ENCODE measurements at regions not wholly inside any gene's neighbourhood (a gene's known extent, or its start where the extent isn't known, plus 50 kb on each side); places are given as distances from the start of the nearest gene placed in this dataset.

DNA sequence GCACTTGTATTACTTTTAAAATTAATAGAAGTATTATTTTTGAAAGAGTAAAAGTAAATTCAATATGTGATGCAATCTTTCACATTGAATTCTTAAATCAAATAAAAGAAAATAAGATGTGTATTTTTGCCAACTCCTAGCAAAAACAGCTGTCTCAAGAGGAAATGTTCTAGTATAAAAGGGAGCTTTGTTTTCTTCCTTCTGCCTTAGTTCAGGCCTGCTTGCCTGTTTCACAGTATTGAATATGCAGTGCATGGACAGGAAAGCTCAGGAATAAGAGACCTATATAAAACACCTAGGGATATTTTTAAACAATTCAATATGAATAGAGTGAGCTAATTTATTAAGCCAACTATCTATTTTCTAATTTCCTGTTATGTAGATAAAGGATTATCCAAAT lies 294.8 kb upstream of the G2E3 start:
- TF ChIP-seq, protein P1, sequence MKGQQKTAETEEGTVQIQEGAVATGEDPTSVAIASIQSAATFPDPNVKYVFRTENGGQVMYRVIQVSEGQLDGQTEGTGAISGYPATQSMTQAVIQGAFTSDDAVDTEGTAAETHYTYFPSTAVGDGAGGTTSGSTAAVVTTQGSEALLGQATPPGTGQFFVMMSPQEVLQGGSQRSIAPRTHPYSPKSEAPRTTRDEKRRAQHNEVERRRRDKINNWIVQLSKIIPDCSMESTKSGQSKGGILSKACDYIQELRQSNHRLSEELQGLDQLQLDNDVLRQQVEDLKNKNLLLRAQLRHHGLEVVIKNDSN (IDR thresholded peaks at IDR 0.05), result no peak
- TF ChIP-seq EGR1 (IDR thresholded peaks at IDR 0.05) (no peak), CEBPB (IDR thresholded peaks at IDR 0.05) (no peak), EP300 (IDR thresholded peaks at IDR 0.05; ENCODE audit: borderline replicate concordance) (no peak), TAF1 (IDR thresholded peaks at IDR 0.05; ENCODE audit: low read depth) (no peak), YY1 (IDR thresholded peaks at IDR 0.05; ENCODE audit: low read depth) (no peak), RAD21 (IDR thresholded peaks at IDR 0.05; ENCODE audit: low read depth) (no peak), CREB1 (IDR thresholded peaks at IDR 0.05; ENCODE audit: low read depth) (no peak), TCF12 (IDR thresholded peaks at IDR 0.05; ENCODE audit: low read depth) (no peak), ZBTB7A (IDR thresholded peaks at IDR 0.05; ENCODE audit: low read depth) (no peak), NFIC (IDR thresholded peaks at IDR 0.05) (no peak), TEAD4 (IDR thresholded peaks at IDR 0.05) (no peak)
- TF ChIP-seq, protein P2, sequence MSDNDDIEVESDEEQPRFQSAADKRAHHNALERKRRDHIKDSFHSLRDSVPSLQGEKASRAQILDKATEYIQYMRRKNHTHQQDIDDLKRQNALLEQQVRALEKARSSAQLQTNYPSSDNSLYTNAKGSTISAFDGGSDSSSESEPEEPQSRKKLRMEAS (IDR thresholded peaks at IDR 0.05), result no peak
- TF ChIP-seq, protein P3, sequence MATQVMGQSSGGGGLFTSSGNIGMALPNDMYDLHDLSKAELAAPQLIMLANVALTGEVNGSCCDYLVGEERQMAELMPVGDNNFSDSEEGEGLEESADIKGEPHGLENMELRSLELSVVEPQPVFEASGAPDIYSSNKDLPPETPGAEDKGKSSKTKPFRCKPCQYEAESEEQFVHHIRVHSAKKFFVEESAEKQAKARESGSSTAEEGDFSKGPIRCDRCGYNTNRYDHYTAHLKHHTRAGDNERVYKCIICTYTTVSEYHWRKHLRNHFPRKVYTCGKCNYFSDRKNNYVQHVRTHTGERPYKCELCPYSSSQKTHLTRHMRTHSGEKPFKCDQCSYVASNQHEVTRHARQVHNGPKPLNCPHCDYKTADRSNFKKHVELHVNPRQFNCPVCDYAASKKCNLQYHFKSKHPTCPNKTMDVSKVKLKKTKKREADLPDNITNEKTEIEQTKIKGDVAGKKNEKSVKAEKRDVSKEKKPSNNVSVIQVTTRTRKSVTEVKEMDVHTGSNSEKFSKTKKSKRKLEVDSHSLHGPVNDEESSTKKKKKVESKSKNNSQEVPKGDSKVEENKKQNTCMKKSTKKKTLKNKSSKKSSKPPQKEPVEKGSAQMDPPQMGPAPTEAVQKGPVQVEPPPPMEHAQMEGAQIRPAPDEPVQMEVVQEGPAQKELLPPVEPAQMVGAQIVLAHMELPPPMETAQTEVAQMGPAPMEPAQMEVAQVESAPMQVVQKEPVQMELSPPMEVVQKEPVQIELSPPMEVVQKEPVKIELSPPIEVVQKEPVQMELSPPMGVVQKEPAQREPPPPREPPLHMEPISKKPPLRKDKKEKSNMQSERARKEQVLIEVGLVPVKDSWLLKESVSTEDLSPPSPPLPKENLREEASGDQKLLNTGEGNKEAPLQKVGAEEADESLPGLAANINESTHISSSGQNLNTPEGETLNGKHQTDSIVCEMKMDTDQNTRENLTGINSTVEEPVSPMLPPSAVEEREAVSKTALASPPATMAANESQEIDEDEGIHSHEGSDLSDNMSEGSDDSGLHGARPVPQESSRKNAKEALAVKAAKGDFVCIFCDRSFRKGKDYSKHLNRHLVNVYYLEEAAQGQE (IDR thresholded peaks at IDR 0.05; ENCODE audit: low read depth), result no peak
